ENCODE measurements at regions not wholly inside any gene's neighbourhood (a gene's known extent, or its start where the extent isn't known, plus 50 kb on each side); places are given as distances from the start of the nearest gene placed in this dataset.
A peak's percentile ranks its signal among the peaks of the same experiment; 100 is the strongest.

- TF ChIP-seq CTCF (IDR thresholded peaks at IDR 0.05) (peak; percentile 90), ZFX (IDR thresholded peaks at IDR 0.05; ENCODE audit: borderline replicate concordance) (no peak)
Measured at GRCh38 chr10:23994459-23995046, 214.4 kb upstream of the KIAA1217 start.

All from 22Rv1 (cell line).